LNCAP (cell line): ENCODE measurements at regions not wholly inside any gene's neighbourhood (a gene's known extent, or its start where the extent isn't known, plus 50 kb on each side); places are given as distances from the start of the nearest gene placed in this dataset.

Experiments used
- CTCF ChIP-seq: fragments of 450-650 bp; IDR thresholded peaks from 2 replicates; pipeline ENCODE4 v1.5.1; 2017; ENCODE audit warnings: mild to moderate bottlenecking

GRCh38 chr5:89246864-89247263, 363.9 kb upstream of the MEF2C start:
- no peak for TF ChIP-seq CTCF

GRCh38 chr5:89246252-89246651, 363.3 kb upstream of the MEF2C start:
- TF ChIP-seq CTCF, result no peak

- no peak for TF ChIP-seq CTCF
Observed at GRCh38 chr5:89243611-89244010, 360.6 kb upstream of the MEF2C start.

GRCh38 chr5:89241186-89241585, 358.2 kb upstream of the MEF2C start:
- no peak for TF ChIP-seq CTCF

GRCh38 chr5:89236900-89237299, 353.9 kb upstream of the MEF2C start:
- TF ChIP-seq CTCF, result no peak

GRCh38 chr5:89233462-89233861, 350.5 kb upstream of the MEF2C start:
- TF ChIP-seq CTCF, result no peak

- no peak for TF ChIP-seq CTCF
Observed at GRCh38 chr5:89232139-89232603, 349.2 kb upstream of the MEF2C start.

- no peak for TF ChIP-seq CTCF
Observed at GRCh38 chr5:89230178-89230577, 347.2 kb upstream of the MEF2C start.
